ENCODE measurements at regions not wholly inside any gene's neighbourhood (a gene's known extent, or its start where the extent isn't known, plus 50 kb on each side); places are given as distances from the start of the nearest gene placed in this dataset.

DNA sequence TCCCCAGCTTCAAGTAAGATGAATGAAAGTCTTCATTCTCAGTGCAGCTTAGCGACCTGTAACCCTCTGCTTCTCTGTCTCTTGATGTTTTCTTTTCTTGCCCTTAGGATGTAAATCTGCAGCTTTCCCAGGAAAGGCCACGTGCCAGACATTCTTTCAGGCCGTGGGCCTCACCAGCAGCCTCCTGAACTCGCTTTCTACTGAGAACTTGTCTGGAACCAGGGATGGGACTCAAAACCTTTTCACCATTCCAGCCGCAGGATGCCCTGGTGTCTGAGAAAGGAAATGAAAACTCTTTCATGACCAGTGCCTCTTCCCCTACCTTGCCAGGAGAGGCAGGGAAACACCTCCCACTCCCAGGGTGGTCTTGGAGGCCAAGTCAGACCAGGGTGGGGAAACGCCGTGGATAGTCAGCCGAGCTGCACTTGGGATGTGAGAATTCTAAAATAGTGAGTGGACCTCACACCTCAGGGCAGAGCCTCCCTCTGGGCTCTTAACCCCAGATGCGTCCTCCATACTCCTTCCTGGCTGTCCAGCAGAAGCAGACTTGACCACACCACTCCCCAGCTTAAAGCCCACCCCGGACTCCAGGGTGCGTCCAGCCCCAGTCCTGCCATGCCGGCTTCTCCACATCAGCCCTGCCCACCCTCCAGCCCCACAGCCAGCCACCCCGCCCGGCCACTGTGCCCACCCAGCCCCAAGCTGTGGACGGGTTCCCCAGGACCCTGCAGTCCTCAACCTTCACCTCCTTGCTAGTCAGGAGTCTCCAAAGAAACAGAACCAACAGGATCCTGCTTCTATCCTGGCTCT, 115.5 kb downstream of the TWIST2 start:
- DNase-seq = no peak

DNA sequence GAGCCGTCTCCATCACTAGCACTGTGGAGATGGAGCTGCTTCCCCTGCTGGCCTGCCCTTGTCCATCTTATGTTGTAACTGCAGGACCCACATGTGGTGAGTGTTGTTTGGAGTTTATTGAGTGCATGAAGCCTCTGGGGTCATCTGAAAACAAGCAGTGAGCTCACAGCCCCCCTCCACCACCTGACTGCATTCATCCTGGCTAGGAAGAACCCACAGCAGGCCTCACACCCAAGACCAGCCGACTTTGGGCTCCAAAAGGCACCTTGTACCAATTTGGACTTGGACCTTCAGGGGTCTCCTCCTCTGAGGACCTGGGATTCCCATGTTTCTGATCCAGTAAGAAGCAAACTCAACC, 116.1 kb downstream of the TWIST2 start:
- no peak for DNase-seq

DNA sequence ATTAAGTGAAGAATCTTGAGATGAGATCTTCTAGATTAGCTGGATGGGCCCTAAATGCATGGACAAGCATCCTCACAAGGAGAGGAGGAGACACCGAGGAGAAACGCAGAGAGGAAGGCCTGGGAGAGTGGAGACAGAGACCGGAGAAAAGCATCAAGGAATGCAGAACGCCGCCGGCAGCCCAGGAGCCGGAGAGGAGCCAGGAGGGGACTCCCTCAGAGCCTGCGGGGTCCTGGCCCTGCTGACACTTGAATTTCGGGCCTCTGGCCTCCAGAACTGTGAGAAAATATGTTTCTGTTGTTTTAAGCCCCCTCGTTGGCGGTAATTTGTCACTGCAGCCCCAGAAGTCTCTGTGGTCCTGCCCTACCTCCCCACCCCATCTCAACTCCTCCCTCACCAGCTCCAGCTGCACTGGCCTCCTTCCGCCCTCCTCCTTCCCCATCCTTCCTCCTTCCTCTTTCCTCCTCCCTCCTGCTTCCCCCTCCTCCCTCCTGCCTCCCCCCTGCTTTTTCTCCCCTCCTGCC, 116.7 kb downstream of the TWIST2 start:
- no peak for DNase-seq

DNA sequence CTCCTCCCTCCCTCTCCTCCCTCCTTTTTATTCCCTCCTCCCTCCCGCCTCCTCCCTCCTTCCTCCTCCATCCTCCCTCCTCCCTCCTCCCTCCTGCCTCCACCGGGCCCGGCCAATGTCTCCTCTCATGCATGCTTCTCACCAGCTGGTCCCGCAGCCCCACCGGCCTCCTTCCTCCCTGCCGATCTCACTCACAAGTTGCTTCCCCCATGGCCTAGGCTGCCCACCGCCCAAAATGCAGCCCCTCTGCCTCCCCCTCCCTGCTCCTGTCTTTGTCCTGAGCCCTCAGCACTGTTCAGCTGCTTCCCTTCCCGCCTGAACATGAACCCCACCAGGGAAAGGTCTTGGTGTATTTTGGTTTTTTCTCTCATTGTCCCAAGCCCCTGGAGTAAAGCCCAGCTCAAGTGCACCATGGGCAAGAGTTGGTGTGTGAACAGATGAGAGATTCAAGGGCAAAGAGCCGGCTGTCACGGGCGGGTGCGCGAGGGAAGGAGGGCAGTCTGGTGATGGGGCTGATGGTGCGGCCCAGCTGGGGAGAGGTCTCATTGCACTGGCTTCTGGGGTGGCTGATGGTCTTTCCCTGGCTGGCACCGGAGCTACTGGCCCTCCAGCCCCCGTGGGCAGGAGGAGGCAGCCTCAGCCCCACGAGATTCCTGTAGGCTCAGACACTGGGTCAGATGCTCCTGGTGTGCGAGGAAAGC, 117.6 kb downstream of the TWIST2 start:
- DNase-seq = no peak

DNA sequence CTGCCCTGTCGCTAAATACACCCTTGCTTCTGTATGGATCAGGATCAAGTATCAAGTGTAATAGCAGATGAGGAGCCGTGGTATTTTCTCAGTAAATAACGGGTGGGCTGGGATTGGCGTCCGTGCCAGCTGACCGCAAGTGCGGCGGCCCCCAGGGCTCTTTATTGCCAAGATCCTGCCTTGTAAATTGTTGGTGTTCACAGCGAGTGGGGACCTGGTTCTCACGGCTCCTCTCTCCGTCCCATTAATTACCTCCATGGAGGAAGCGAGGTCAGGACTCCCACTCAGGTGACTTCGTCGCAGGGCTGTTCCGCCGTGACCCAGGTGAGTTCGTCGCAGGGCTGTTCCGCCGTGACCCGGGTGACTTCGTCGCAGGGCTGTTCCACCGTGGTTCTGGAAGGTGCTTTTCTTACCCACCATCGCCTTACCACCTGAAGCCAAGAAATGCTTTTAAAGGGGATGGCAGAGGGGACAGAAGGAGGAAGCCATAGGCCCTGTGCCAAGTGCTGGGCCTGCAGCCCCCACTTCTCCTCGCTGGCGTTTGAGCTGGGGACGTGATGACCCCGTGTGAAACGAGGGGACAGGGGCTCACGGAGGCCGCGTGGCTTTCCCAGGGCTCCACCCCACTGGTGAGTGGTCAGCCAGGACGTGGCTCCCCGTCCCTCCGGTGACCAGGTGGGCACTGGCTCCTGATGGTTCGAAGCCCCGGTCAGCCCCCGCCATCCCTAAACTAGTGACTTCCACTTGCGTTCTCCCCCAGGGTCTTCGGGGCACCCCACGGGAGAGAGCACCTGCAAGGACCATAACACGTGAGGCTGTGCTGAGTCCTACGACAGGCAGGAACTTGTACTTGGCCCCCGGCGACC, 118.4 kb downstream of the TWIST2 start:
- no peak for DNase-seq

DNA sequence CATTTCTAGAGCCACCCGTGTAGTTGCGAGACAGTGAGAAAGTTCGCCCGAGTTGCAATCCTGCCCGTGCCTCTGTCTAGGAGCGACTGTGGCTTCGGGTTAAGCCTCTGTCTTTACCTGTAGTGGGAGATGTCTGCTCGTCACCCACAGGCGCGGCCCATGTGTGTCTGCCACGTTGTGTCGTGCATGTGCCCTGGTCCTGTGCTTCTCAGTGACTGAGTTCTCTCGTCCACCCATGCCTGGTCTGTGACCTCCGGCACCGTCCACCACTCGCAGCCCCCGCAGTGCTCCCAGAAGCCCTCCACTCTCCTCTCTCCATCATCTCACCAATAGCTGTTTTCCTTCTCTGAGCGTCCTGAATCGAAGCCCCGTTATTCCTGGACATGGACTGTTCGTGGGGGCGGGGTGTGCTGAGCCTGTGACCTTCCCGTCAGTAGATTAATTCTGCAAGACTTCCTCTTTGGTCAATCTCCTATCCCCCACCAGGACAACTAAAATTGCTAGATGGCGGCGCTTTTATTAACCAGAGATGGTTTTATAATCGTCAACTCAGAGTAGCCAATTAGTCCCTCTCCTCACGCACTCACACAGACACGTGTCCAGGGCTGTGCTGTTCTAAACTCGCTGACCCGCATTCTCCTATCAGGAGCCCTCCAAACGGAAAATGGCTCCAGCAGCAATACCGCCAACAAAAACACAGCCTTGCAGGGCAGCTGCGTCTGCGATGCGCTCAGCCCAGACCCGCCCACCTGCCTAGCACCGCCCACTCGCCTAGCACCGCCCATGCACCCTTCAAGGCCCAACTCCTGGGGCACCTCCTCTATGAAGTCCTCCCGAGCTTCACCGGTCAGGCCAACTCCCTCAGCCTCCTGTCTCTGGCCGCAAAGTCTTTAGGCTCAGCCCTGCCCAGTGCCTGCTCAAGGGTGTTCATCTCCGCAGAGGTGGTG, 119.4 kb downstream of the TWIST2 start:
- DNase-seq = no peak

DNA sequence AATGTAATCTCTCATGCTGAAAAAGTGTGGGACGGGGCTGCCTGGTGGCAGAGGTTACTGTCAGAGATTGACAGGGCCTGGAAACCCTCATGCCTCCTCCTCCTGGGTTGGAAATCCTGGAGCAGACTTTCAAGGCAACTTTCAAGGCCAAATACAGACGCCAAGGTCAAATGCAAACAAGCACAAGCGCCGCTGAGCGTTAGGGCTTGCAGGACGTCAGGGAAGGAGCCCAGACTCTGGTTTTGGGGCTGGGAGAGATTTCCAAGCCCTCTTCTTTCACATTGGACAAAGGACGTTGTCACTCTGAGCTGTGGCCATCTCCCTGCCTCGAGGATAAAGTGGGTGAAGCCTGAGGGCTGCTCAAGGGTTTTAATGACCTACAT, 120.1 kb downstream of the TWIST2 start:
- DNase-seq = no peak

DNA sequence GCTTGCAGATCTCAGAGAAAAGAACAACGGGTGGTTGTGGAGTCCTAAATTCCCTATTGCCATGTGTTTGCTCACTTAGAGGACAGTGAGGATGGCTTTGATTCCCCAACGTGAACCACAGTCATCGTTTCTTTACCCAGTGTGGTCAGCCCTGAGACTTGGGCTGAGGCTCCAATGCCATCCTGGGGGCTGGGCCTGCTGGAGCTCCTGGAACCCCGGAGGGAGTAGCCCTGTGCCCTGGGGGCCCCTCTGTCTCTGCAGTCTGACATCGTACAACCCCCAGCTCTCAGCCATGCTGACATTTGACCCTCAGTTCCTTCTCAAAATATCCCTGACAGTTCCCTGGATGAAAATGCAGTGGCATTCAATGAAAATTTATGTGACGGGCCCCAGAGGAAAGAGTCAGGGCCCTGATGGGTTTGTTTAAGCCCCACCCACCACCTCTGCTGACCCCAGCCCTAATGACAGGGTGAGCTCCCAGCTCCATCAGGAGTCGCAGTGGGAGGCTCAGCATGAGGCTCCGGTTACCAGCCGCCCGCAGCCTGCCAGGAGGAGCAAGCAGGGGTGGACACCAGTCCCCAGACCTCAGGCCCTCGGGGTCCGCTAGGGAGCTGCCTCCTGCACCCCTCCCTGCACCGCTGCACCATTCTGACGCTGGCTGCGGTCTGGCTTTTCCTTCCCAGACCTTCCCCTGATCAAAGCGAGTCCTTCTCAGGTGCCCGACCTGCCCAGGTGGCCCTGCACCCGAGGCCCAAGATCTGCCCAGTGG, 120.9 kb downstream of the TWIST2 start:
- no peak for DNase-seq

DNA sequence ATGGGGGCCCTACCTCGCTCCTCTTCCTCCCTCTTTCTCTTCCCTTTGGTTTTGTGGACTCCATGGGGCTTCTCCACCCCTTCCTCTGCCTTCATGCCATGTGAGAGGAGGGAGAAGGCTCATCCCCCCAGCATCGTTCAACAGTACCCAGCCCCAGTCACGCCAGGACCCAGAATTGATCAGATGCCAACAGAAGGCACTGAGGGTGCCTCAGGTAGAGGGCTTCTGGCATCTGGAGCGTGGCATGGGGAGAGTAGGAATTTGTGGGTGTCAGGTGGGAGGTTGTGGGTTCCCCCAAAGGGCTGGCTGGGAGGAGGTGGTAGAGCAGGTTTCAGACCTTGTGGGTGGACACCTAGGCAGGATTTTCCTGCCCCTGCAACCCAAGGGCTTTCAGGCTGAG, 122.0 kb downstream of the TWIST2 start:
- DNase-seq = no peak

DNA sequence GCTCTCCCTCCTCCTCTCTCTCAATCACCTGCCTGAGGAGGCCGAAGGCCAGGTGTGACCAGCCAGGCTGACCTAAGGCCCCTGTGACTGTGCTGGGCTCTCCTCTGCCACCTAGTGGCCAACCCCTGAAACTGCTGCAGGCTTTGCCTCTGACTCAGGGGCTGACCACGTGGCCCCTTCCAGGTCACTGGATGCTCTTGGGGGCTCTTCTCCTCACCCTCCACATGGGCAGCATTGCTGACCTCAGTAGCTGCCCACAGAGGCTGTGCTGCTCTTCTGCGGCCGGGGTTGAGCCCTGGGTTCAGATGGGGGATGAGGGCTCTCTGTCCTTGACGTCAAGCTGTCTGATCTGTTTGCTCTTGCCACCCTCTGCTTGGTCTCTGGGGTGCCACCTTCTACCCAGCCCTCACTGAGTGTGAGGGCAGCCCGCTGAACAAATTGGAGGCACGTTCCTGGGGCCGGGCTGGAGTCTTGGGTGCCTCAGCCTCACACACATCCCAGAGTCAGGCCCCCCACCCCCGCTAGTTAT, 122.7 kb downstream of the TWIST2 start:
- DNase-seq = peak; percentile 18 to 68

DNA sequence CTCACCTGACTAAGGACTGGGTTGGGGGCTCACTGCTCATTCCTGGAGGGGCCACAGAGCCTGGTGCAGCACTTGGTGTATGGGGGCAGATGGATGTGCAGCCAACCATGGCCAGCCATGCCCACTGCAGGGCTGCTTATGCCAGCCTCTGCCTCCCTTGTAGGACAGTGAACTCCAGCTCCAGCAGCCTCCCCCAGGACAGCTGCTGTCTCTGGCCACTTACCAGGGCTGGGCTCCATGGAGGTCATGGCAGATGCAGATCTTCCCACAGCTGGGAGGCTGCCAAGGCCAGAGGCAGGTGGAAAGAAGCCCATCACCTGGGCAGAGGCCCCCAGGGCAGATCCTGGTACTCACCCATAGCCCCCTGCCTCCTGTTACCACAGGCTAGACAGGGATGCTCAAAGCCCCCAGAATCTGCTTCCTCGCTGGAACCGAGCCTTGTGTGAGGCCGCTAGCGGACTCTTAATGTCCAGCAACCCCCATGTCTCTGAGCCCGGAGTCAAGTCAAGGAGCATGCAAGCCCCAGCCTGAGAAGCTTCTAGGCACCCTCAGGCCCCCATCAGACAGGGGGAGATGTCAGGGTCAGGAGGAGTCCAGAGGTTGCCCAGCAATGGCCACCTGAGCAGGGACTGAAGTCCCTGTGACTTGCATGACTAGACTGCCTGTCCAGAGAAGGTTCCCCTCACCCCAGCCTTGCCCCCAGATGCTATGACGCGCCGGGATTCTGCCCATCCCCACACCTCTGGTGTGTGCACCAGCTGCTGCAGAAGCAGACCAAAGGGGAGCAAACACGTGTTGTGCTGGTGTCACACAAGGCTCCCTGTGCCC, 123.6 kb downstream of the TWIST2 start:
- DNase-seq = no peak

DNA sequence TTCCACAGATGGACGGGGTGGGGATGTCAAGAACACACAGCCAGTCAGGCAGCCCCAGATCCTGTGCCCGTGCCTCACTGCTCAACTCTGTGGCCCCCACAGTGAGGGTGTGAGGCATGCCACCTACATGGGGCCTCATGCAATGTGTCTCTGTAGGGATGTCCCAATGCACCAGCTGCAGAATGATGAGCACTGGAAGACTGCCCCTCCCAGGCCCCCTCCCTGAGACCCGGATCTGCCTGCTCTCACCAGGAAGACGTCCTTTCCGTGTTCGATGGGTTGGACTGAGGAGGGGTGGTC, 124.2 kb downstream of the TWIST2 start:
- DNase-seq = no peak

DNA sequence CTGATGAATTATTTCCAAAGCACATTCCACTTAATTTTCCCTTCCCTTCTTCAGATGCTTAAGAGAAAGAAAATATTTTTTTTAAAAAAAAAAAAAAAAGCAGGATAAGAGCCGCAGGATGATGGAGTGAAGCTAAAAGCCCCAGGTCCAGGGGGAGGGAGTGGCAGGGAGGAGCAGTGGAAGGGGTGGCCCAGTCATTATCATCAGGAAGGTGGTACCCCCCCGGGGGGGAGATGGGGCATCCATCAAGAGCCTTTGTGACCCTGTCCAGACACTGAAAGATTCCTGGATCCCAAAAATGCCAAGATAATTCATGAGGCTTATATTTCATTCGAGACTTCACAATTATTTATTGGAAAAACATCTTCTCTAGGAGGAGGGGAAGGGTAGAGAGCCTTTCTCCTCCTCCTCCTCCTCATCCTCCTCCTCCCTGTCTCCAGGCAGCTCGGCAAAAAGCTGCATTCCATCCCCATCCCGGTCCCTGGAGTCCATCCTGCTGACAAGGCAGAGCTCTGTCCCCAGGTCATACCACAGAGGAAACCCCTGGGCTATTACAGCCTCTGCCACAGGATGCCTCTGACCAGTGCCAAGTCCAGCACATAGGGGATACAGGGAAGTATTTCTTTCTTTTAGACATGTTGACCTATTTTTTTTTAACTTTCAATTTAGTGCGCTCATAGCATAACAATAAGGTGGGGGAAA, 125.3 kb downstream of the TWIST2 start:
- no peak for DNase-seq

DNA sequence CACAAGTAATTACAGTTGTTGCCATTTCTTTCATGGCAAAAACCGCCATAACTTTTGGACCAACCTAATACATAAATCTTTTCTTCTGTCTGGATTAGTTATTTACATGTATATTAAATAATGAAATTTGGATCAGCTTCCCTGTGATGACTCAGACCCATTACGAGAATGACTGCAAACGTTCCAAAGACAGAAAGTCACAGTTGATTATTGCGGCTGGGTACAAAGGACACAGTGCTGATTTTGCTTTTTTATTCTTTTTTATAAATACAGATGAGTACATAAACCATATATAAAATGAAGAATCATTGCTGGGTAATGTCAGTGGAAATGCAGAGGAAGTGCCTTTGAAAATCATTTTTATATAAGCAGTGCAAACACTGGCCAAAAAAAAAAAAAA, 126.2 kb downstream of the TWIST2 start:
- no peak for DNase-seq

DNA sequence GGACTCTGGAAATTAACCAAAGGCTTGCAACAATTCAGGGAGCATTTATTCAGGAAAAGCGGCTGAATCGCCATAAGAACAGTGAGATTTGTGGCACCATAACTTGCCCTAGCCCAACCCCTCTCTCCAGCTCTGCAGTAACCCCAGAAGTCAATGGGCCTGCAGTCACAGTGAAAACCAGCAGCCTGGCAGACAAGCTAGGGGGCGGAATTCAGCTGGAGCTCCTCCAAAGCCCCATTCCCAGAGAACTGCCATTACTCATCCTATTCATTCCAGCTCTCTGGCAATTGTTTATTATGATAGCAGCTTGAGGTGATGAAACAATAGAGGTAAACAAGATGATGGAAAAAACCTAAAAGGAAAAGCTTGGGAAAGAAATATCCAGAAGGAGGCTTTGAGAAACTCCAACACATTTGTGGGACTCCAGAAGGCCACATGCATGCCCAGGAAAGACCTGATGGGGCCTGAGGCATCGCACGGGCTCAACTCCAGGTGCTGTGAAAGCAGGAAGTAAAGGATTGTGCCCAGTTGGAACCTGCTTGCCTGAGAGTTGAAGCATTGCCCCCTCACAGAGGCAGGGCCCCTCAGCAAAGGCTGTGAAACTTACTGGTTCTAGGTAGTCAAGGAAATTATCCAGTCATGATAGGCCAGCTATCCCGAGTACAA, 126.7 kb downstream of the TWIST2 start:
- DNase-seq = no peak

DNA sequence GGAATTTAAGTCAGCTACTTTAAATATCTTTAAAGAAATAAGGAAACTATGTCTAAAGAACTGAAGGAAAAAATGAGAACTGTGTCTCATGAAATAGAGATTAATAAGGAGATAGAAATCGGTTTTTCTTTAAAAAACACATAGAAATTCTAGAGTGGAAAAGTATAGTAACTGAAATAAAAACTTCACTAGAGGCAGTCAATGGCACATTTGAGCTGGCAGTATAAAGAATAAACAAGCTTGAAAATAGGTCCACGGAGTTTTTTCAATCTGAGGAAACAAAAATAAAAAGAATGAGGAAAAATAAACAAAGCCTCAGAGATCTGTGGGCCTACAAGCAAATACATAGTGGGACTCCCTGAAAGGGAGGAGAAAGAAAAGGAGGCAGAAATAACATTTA, 127.5 kb downstream of the TWIST2 start:
- DNase-seq = no peak

DNA sequence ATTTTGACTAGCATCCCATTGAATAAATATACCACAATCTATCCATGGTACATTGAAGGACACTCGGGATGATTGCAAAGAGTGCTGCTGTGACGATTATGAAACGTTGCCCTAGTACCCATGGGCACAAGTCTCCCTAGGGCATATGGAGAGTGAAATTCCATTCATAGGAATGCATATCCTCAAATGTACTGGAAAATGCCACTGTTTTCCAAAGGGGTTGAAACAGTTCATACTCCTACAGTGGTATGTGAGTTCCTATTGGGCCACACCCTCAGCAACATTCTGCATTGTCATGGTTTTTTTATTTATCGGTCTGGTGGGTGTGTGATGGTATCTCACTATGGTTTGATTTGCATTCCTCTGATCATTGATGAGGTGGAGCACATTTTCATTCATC, 130.6 kb downstream of the TWIST2 start:
- no peak for DNase-seq

DNA sequence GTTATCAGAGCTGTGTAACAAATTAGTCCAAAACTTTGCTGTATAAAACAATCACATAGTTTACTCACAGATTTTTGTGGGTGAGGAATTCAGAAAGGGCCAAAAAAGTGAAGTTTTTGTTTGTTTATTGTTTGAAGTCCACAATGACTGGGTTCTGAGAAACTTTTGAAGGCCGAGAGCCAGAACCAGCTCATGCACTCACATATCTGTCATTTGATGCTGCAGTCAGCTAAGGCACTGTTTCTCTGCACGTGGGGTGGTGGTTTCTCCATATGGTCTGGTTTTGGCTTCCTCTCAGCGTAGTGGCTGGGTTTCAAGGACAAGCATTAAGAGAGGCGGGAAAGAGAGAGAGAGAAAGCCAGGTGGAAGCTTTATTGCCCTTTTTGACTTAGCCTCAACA, 131.8 kb downstream of the TWIST2 start:
- no peak for DNase-seq

DNA sequence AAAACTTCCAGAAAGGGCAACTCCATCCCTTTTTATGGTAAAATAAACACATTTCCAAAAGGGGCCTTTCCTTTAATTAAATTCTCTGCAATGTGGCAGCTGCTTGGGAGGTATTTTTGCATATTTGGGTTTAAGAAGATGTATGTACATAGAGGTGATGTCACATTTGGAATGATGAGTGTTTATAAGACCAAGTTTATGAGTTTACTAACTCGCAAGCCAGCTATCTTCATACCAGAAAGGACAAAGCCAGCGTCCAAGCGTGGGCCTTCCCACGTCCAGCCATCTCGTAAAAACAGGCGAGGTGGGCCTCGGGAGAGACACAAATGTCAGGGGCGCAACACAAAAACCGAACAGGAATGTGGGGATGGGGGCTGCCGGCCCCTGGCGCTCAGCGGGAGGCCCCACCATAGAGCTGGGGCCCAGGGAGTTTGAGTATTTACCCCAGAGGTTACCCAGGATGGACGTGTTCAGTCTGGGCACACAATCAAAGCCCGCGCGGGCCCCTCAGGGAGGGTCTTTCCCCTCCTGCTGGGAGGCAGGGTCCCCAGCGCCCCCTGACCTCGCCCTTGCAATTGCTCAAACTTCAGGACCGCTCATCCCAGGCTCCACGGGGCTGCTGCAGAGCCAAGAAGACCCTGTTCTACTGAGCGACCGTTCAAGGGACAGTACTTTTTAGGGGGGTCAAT, 137.3 kb downstream of the TWIST2 start:
- DNase-seq = no peak
